ENCODE measurements at regions not wholly inside any gene's neighbourhood (a gene's known extent, or its start where the extent isn't known, plus 50 kb on each side); places are given as distances from the start of the nearest gene placed in this dataset.

- H3K27ac ChIP-seq = no peak overlapping the region
- TF ChIP-seq, protein P1, sequence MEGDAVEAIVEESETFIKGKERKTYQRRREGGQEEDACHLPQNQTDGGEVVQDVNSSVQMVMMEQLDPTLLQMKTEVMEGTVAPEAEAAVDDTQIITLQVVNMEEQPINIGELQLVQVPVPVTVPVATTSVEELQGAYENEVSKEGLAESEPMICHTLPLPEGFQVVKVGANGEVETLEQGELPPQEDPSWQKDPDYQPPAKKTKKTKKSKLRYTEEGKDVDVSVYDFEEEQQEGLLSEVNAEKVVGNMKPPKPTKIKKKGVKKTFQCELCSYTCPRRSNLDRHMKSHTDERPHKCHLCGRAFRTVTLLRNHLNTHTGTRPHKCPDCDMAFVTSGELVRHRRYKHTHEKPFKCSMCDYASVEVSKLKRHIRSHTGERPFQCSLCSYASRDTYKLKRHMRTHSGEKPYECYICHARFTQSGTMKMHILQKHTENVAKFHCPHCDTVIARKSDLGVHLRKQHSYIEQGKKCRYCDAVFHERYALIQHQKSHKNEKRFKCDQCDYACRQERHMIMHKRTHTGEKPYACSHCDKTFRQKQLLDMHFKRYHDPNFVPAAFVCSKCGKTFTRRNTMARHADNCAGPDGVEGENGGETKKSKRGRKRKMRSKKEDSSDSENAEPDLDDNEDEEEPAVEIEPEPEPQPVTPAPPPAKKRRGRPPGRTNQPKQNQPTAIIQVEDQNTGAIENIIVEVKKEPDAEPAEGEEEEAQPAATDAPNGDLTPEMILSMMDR (conservative IDR thresholded peaks at IDR 0.05) = no peak
Measured at GRCh38 chr4:138964716-138965426, 50.7 kb upstream of the NOCT start.

GRCh38 chr4:138963412-138963811 is 52.2 kb upstream of the NOCT start:
- H3K27ac ChIP-seq = no peak overlapping the region
- TF ChIP-seq, protein P1 (conservative IDR thresholded peaks at IDR 0.05) = no peak

GRCh38 chr4:138961664-138962063 is 53.9 kb upstream of the NOCT start:
- TF ChIP-seq, protein P1 (conservative IDR thresholded peaks at IDR 0.05) = no peak
- H3K27ac ChIP-seq = no peak overlapping the region

DNA sequence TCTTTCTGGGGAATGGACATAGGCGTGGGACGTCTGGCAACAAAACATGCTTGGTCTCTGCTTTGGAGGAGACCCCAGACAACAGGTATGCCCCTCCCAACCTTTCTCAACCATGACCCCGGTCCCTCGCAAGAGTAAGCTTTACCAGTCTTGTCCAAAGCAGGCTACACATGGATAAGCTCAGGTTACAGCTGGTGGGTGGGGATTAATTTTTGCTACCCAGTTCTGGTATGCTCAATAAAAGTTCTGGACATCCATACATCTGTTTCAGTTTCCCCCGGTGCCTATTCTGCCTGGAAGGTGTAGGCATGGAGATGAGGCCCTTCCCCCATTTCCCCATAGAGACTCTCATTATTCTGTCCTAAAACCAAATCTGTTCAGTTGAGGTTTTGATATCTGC is 54.5 kb upstream of the NOCT start:
- no peak overlapping the region for H3K27ac ChIP-seq
- TF ChIP-seq, protein P1 (conservative IDR thresholded peaks at IDR 0.05) = no peak

DNA sequence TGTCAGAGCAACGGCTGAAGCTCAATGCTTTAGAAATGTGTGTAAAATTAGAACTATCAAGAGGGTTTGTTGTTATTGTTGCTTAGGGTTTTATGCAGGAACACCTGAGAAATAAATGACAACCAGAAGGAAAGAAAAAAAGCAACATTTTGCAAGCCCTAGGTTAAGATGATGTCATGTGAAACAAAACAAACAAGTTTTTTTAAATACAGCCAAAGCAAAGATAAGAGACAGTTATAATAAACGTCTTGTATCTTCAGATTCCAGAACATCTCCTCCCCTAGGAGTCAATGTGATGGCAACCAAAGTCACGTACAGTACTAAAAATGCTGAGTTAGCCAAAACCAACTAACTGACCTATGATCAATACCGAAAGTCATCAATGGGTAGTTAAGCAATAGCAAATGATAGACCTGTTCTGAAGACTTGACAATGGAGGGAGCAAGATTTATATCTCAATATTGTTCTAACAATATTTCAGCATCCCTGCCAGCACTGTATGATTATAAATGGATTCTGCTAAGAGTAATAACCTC is 55.3 kb upstream of the NOCT start:
- TF ChIP-seq, protein P1 (conservative IDR thresholded peaks at IDR 0.05) = no peak
- no peak overlapping the region for H3K27ac ChIP-seq

DNA sequence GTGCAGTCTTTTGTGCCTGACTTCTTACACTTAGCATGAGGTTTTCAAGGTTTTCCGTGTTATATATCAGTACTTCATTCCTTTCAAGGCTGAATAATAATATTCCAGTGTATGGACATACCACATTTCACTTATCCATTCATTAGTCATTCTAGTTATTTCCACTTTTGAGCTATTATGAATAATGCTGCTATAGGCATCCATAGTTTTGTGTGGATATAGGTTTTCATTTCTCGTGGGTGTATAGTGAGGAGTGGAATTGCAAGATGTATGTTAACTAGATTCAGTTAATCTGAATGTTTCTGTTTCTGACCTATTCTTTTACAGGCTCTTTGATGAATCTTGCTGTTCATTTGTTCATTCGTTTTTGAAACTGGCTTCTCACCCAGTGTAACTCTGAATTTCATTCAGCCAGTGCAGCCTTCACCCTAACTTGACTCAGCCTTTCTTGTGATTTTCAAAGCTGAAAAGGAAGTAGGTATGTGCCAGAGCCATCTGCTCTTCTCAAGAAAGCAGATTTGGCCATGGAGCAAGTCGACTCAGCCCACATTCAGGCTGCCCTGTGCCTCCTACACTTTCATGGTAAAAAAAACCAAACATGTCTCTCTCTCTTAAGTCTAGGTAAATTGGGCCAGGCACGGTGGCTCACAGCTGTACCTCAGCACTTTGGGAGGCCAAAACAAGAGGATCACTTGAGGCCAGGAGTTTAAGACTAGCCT is 56.3 kb upstream of the NOCT start:
- H3K27ac ChIP-seq = no peak overlapping the region
- TF ChIP-seq, protein P1 (conservative IDR thresholded peaks at IDR 0.05) = no peak

DNA sequence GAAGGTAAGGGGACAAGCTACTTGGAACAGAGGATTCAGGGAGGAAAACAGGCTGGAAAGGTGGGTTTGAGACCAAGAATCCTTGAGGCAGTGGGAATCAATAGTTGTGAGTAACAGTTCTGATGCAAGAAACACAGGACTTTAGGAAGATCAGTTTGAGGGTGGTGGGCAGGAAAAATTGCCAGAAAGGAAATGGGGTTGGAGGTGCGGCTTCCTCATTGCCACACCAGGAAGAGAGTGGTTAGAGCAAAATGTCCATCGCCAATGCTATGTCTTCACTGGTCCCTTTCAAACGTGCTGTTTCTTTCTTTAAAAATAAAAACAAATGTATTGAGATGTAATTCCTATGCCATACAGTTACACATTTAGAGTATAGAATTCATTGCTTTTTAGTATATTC is 57.1 kb upstream of the NOCT start:
- H3K27ac ChIP-seq = no peak overlapping the region
- TF ChIP-seq, protein P1 (conservative IDR thresholded peaks at IDR 0.05) = no peak

Measured in VCaP (cell line).